ENCODE measurements at regions not wholly inside any gene's neighbourhood (a gene's known extent, or its start where the extent isn't known, plus 50 kb on each side); places are given as distances from the start of the nearest gene placed in this dataset.
"Not testable (repeated sequence)": the region's sequence is repeated elsewhere in the genome, so short reads cannot be mapped to it uniquely, and the experiment has no call there.

DNA sequence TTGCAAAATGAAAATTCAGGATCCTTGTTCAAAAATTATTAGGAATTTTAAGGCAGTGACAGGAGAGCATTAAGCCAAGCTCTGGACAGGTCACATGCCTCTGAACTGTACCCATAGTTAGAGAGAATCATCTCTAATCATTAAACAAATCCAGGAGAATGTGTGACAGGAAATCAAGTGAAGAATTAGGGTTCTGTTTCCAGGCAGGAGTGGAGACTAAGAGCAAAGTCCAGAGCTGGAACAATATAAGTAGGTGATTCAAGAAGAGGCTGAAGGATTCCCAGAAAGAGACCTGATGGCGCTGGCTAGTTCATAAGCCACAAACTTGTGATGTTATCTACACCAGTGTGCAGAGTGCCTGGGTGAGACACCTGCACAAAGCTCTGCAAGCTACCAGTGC lies 104.6 kb upstream of the PRKG2 start:
- TF ChIP-seq, protein P1, sequence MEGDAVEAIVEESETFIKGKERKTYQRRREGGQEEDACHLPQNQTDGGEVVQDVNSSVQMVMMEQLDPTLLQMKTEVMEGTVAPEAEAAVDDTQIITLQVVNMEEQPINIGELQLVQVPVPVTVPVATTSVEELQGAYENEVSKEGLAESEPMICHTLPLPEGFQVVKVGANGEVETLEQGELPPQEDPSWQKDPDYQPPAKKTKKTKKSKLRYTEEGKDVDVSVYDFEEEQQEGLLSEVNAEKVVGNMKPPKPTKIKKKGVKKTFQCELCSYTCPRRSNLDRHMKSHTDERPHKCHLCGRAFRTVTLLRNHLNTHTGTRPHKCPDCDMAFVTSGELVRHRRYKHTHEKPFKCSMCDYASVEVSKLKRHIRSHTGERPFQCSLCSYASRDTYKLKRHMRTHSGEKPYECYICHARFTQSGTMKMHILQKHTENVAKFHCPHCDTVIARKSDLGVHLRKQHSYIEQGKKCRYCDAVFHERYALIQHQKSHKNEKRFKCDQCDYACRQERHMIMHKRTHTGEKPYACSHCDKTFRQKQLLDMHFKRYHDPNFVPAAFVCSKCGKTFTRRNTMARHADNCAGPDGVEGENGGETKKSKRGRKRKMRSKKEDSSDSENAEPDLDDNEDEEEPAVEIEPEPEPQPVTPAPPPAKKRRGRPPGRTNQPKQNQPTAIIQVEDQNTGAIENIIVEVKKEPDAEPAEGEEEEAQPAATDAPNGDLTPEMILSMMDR (conservative IDR thresholded peaks at IDR 0.05; ENCODE audit: low read depth, low read length): no peak
- DNase-seq (ENCODE audit: low read depth): no peak

DNA sequence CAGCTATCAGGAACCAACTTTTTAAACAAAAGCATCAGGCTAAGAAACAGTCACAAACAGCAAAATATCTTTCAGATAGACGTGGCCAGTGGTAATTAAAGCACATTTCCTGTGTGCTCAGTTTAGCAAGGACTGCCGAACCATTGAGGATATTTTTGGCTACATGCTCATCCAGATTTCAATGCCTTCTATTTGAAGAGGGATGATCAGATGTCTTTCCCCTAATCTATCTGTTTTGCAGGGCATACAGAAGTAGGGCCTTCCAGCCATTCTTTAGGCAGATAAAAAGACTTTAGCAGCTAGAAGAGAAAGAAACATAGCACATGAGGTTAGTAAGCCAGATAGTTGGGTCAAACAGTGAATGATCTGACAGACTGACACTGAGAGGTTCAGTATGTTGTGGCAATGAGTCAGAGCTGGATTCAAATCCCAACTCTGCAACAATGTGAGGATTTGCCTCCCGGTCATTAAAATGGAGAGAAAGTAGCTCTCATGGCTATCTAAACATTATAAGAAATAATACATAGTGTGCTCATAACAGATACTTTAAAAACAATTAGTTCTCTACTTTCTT lies 100.0 kb upstream of the PRKG2 start:
- TF ChIP-seq, protein P1 (conservative IDR thresholded peaks at IDR 0.05; ENCODE audit: low read depth, low read length): no peak
- no peak for DNase-seq (ENCODE audit: low read depth)
- H3K4me3 ChIP-seq (ENCODE audit: low read length): no peak overlapping the region

More for the DNA sequence above, 104.6 kb upstream of the PRKG2 start:
- no peak overlapping the region for H3K4me3 ChIP-seq (ENCODE audit: low read length)

DNA sequence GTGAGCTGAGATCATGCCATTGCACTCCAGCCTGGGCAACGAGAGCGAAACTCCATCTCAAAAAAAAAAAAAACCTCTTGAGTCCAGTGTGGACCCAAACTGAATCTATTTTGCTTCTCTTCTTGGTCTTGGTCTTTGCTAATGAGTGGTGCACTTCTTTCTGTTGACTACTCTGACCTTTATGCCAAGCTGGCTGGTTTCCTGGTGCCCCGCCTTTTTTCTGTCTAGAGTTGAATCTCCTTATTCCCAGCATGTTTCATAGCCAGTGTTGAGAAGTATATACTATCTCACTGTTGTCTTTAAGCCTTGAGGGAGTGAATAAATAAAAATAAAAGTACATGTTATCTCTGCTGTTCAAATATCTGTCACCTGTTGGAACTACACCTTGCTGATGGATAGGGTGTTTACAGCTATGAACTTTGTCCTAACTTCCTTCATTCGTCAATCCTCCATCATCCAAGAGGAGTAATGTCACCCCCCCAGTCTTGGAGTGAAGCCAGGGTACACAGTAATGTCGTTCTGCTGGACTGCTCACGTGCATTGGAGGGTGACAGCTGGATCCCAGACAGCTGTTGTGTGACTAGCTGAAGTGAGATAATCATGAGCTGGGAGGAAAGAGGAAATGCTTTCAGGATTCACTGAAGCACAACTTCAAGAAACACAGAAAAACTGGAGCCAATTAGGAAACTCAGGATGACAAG lies 99.3 kb upstream of the PRKG2 start:
- H3K4me3 ChIP-seq (ENCODE audit: low read length): no peak overlapping the region
- no peak for DNase-seq (ENCODE audit: low read depth)
- TF ChIP-seq, protein P1 (conservative IDR thresholded peaks at IDR 0.05; ENCODE audit: low read depth, low read length): no peak

DNA sequence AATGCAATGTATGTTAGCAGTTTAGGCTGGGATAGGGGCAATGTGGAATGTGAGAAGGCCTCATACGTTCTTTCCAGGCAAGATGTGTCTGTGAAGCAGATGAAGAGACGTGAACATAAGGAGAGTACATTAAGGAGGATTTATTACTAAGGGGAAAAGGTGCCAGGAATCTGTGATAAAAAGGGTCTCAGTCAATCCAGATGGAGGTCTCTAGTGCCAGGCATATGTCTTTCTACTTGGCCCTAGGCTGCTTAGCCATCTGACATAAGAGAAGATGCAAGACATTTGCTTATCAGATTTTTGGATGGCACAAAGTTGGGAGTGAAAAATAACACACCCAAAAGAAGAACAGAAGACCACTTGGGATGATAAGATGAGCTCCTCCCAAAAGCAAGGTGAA lies 93.0 kb upstream of the PRKG2 start:
- TF ChIP-seq, protein P1 (conservative IDR thresholded peaks at IDR 0.05; ENCODE audit: low read depth, low read length): no peak
- H3K4me3 ChIP-seq (ENCODE audit: low read length): no peak overlapping the region
- no peak for DNase-seq (ENCODE audit: low read depth)

DNA sequence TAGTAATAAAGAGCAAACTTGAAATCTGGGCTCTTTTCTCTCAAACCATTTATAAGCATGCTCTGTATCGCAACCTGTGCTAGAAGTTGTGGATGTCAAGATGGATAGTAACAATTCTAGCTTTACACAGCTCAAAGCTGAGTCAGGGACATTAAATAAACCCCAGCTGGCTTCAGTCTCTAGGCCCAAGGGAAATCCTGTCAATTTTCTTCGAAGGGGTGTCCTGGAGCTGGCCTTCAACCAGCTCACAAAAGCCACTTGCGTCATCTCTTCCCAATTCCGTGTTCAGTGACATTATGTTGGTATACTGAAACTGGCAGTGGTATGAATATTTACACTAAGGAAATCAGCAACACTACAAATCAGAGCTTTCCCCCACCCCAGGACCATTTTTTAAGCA lies 89.8 kb upstream of the PRKG2 start:
- TF ChIP-seq, protein P1 (conservative IDR thresholded peaks at IDR 0.05; ENCODE audit: low read depth, low read length): no peak
- H3K4me3 ChIP-seq (ENCODE audit: low read length): no peak overlapping the region
- DNase-seq (ENCODE audit: low read depth): no peak

DNA sequence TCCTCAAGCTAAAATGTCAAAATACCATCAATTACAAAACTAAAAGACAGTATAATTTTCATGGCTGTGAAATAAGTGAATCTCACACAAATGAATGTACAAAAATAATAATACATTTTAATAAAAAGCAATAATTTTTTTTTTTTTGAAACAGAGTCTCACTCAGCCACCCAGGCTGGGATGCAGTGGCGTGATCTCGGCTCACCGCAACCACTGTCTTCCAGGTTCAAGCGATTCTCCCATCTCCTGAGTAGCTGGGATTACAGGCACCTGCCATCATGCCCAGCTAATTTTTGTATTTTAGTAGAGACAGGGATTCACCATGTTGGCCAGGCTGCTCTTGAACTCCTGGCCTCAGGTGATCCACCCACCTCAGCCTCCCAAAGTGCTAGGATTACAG lies 85.3 kb upstream of the PRKG2 start:
- not testable (repeated sequence) for DNase-seq (ENCODE audit: low read depth)

DNA sequence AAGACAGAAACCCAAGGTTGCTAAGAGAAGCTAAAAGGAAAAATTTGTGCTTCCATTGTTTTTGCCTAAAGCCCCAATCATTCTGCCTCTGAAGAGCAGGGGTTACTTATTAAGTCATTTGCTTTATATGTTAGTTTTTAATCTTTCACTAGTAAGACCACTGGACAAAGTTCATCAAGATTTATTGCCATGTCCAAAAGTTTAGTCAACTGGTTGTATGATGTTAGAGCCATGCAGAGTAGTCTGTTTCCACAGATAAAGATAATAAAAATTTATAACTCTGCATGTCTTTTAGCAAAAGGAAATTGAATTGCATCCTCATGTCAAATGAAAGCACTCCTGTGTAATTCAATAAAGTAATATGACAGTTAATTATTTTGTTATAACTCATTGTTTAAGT lies 75.8 kb upstream of the PRKG2 start:
- TF ChIP-seq, protein P1 (conservative IDR thresholded peaks at IDR 0.05; ENCODE audit: low read depth, low read length): no peak
- DNase-seq (ENCODE audit: low read depth): no peak
- no peak overlapping the region for H3K4me3 ChIP-seq (ENCODE audit: low read length)

More for the DNA sequence above, 85.3 kb upstream of the PRKG2 start:
- not testable (repeated sequence) for H3K4me3 ChIP-seq (ENCODE audit: low read length)

Data from retinal pigment epithelial cell (primary cell).